Gastrocnemius medialis (tissue), 4 donors: ENCODE measurements at regions not wholly inside any gene's neighbourhood (a gene's known extent, or its start where the extent isn't known, plus 50 kb on each side); places are given as distances from the start of the nearest gene placed in this dataset.

ENCODE experiments used
- ATAC-seq, 2 donors: fragments of 150-250 bp; one replicate each; pipeline ENCODE4 v1.9.1; 2016
- DNase-seq, 2 donors: peaks; one replicate each; pipeline ENCODE4 v3.0.0-alpha.2; 2019
- H3K27ac ChIP-seq, 4 donors: fragments of 200-600 bp; sonication (generic); 1 replicate in 1 of 4; 2 replicates in 3 of 4; pipeline ENCODE4 v1.5.1; 2016 to 2018; ENCODE audit warnings: mild to moderate bottlenecking in 2 of 4, moderate library complexity in 1 of 4
- H3K27me3 ChIP-seq, 3 donors: fragments of 200-600 bp; sonication (generic) in 2 of 3; 1 replicate in 1 of 3; 2 replicates in 2 of 3; pipeline versions ENCODE4 v1.5.1 to v1.6.0; 2016 to 2019; ENCODE audit warnings: mild to moderate bottlenecking in 1 of 3, moderate library complexity in 1 of 3
- H3K36me3 ChIP-seq, 2 donors: fragments of 200-600 bp; sonication (generic) in 1 of 2; one replicate each; pipeline ENCODE4 v1.5.1; 2017 to 2018
- H3K4me1 ChIP-seq, 2 donors: fragments of 200-600 bp; sonication (generic) in 1 of 2; one replicate each; pipeline ENCODE4 v1.5.1; 2016 to 2017; ENCODE audit warnings: mild to moderate bottlenecking in 2 of 2
- H3K4me3 ChIP-seq, 4 donors: fragments of 200-600 bp; sonication (generic) in 3 of 4; 1 replicate in 1 of 4; 2 replicates in 3 of 4; pipeline ENCODE4 v1.5.1; 2016 to 2019; ENCODE audit warnings: mild to moderate bottlenecking in 2 of 4
- H3K9me3 ChIP-seq, 3 donors: fragments of 200-600 bp; sonication (generic) in 2 of 3; 1 replicate in 1 of 3; 2 replicates in 2 of 3; pipeline ENCODE4 v1.5.1; 2016 to 2019
- CTCF ChIP-seq, 5 experiments: fragments of 450-650 bp in 3 of 5; fragments of 200-600 bp in 2 of 5; sonication (generic) in 2 of 5; IDR thresholded peaks in 4 of 5; conservative IDR thresholded peaks in 1 of 5; 1 replicate in 4 of 5; 2 replicates in 1 of 5; pipeline ENCODE4 v1.5.1; 2016 to 2019; ENCODE audit warnings: antibody characterized with exemption in 5 of 5, mild to moderate bottlenecking in 3 of 5, moderate library complexity in 3 of 5
- POLR2A ChIP-seq, 2 donors: fragments of 450-650 bp; IDR thresholded peaks; one replicate each; pipeline ENCODE4 v1.6.1; 2017; ENCODE audit warnings: antibody characterized with exemption in 2 of 2, mild to moderate bottlenecking in 2 of 2, moderate library complexity in 2 of 2
- in situ Hi-C, 4 donors: fragments of 200-750 bp; cut with MboI; loops; one replicate each; pipeline versions ENCODE4 v1.15.0 to v1.8.0; 2017; ENCODE audit warnings: low sequenced_read_pairs in 4 of 4
- intact Hi-C: fragments of 100-400 bp; cut with DNase I; formaldehyde crosslinking; loops from one replicate; pipeline ENCODE4 v1.15.1; 2023; ENCODE audit warnings: low total_unique reads

- intact Hi-C loops, result no loop called here
- Histone ChIP-seq H3K27me3 (no peaks in the 10 kb centered on the region), H3K4me1 (no peaks in the 10 kb centered on the region), H3K36me3 (no peaks in the 10 kb centered on the region), H3K9me3 (no peaks in the 10 kb centered on the region), H3K27ac (no peak overlapping the region), H3K4me3 (no peak overlapping the region)
- DNase-seq, result no peak
- TF ChIP-seq POLR2A (IDR thresholded peaks at IDR 0.05) (no peak), CTCF (IDR thresholded peaks at IDR 0.05 in 4 of 5, conservative IDR thresholded peaks at IDR 0.05 in 1 of 5) (no peak)
- in situ Hi-C loops, result no loop called here
- no peak for ATAC-seq
Measured at GRCh38 chr6:98653179-98653578, 181.2 kb upstream of the POU3F2 start.

DNA sequence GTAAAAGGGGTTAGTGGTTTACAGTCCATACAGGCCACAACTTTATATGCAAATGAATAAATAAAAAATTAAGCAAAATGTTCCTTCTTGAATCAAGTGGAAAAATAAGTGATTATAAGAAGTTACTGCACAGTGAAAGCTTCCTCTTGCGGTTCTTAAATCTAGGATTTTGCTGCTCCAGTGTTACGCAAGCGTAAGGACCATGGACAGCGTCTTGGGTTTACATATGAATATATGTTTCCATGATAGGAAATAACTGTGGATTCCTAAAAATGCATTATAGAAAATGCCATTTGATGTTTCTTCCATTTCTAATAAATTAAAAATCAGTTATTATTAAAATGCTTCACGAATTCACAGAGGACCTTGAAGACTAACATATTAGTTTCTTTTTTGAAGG is 176.6 kb upstream of the POU3F2 start:
- in situ Hi-C loops, result no loop called here
- no peak for TF ChIP-seq CTCF (IDR thresholded peaks at IDR 0.05 in 4 of 5, conservative IDR thresholded peaks at IDR 0.05 in 1 of 5)
- TF ChIP-seq POLR2A (IDR thresholded peaks at IDR 0.05), result no peak
- no peaks in the 10 kb centered on the region for H3K27me3 ChIP-seq

GRCh38 chr6:98669371-98669770 is 165.0 kb upstream of the POU3F2 start:
- in situ Hi-C loops (no loop called here), intact Hi-C loops (no loop called here)
- no peaks in the 10 kb centered on the region for H3K36me3 ChIP-seq
- no peak for DNase-seq
- ATAC-seq, result no peak
- no peak overlapping the region for H3K4me3 ChIP-seq
- no peaks in the 10 kb centered on the region for H3K4me1 ChIP-seq
- no peaks in the 10 kb centered on the region for H3K9me3 ChIP-seq
- H3K27me3 ChIP-seq, result no peaks in the 10 kb centered on the region
- TF ChIP-seq POLR2A (IDR thresholded peaks at IDR 0.05), result no peak
- TF ChIP-seq CTCF (IDR thresholded peaks at IDR 0.05 in 4 of 5, conservative IDR thresholded peaks at IDR 0.05 in 1 of 5), result no peak
- H3K27ac ChIP-seq, result no peak overlapping the region

More for the DNA sequence above, 176.6 kb upstream of the POU3F2 start:
- no peak overlapping the region for H3K27ac ChIP-seq
- DNase-seq (no peak), ATAC-seq (no peak)
- H3K36me3 ChIP-seq, result no peaks in the 10 kb centered on the region
- H3K9me3 ChIP-seq, result no peaks in the 10 kb centered on the region
- H3K4me3 ChIP-seq, result no peak overlapping the region
- intact Hi-C loops, result no loop called here
- no peaks in the 10 kb centered on the region for H3K4me1 ChIP-seq

GRCh38 chr6:98670045-98670746 is 164.2 kb upstream of the POU3F2 start:
- Histone ChIP-seq H3K36me3 (no peaks in the 10 kb centered on the region), H3K4me1 (no peaks in the 10 kb centered on the region), H3K9me3 (no peaks in the 10 kb centered on the region), H3K4me3 (no peak overlapping the region), H3K27ac (no peak overlapping the region), H3K27me3 (no peaks in the 10 kb centered on the region)
- TF ChIP-seq POLR2A (IDR thresholded peaks at IDR 0.05), result no peak
- no peak for TF ChIP-seq CTCF (IDR thresholded peaks at IDR 0.05 in 4 of 5, conservative IDR thresholded peaks at IDR 0.05 in 1 of 5)
- in situ Hi-C loops (no loop called here), intact Hi-C loops (no loop called here)
- DNase-seq (no peak), ATAC-seq (no peak)
